ENCODE measurements at regions not wholly inside any gene's neighbourhood (a gene's known extent, or its start where the extent isn't known, plus 50 kb on each side); places are given as distances from the start of the nearest gene placed in this dataset.
A peak's percentile ranks its signal among the peaks of the same experiment; 100 is the strongest.

GRCh38 chr1:42096554-42096953 is 56.7 kb upstream of the GUCA2B start:
- DNase-seq: no peak

GRCh38 chr1:42089246-42089645 is 64.0 kb upstream of the GUCA2B start:
- DNase-seq: no peak

- DNase-seq: no peak
Observed at GRCh38 chr1:42086146-42086545, 67.1 kb upstream of the GUCA2B start.

- no peak for DNase-seq
Observed at GRCh38 chr1:42085596-42085995, 67.6 kb upstream of the GUCA2B start.

- DNase-seq: no peak
Observed at GRCh38 chr1:42081475-42081874, 71.7 kb upstream of the GUCA2B start.

GRCh38 chr1:42075179-42075578 is 78.0 kb upstream of the GUCA2B start:
- DNase-seq: no peak

- no peak for DNase-seq
Observed at GRCh38 chr1:42070996-42071395, 82.2 kb upstream of the GUCA2B start.

- DNase-seq: no peak
Observed at GRCh38 chr1:42057800-42058199, 95.4 kb upstream of the GUCA2B start.

- DNase-seq: no peak
Observed at GRCh38 chr1:42056460-42056859, 96.8 kb upstream of the GUCA2B start.

- DNase-seq: no peak
Observed at GRCh38 chr1:42055061-42055460, 98.1 kb upstream of the GUCA2B start.

GRCh38 chr1:42052072-42052699 is 101.0 kb upstream of the GUCA2B start:
- no peak for DNase-seq

GRCh38 chr1:42047508-42047880 is 105.7 kb upstream of the GUCA2B start:
- no peak for DNase-seq

GRCh38 chr1:42046761-42047507 is 106.3 kb upstream of the GUCA2B start:
- no peak for DNase-seq

- no peak for DNase-seq
Observed at GRCh38 chr1:42044346-42044745, 108.9 kb upstream of the GUCA2B start.

- no peak for DNase-seq
Observed at GRCh38 chr1:42043811-42044210, 109.4 kb upstream of the GUCA2B start.

- no peak for DNase-seq
Observed at GRCh38 chr1:42043182-42043581, 110.0 kb upstream of the GUCA2B start.

GRCh38 chr1:42041031-42041430 is 112.2 kb upstream of the GUCA2B start:
- DNase-seq: no peak

GRCh38 chr1:42040159-42040558 is 113.1 kb upstream of the GUCA2B start:
- no peak for DNase-seq

GRCh38 chr1:42038261-42038660 is 114.9 kb upstream of the GUCA2B start:
- no peak for DNase-seq

- no peak for DNase-seq
Observed at GRCh38 chr1:42037586-42037985, 115.6 kb upstream of the GUCA2B start.

GRCh38 chr1:42037161-42037560 is 116.0 kb upstream of the GUCA2B start:
- no peak for DNase-seq

- DNase-seq: peak; percentile 89
Observed at GRCh38 chr1:42035830-42036604, 117.2 kb upstream of the GUCA2B start.

- peak; percentile 35 for DNase-seq
Observed at GRCh38 chr1:42035205-42035829, 116.6 kb upstream of the HIVEP3 start.

GRCh38 chr1:42034426-42034825 is 115.7 kb upstream of the HIVEP3 start:
- DNase-seq: no peak
